ENCODE measurements at regions not wholly inside any gene's neighbourhood (a gene's known extent, or its start where the extent isn't known, plus 50 kb on each side); places are given as distances from the start of the nearest gene placed in this dataset.

DNA sequence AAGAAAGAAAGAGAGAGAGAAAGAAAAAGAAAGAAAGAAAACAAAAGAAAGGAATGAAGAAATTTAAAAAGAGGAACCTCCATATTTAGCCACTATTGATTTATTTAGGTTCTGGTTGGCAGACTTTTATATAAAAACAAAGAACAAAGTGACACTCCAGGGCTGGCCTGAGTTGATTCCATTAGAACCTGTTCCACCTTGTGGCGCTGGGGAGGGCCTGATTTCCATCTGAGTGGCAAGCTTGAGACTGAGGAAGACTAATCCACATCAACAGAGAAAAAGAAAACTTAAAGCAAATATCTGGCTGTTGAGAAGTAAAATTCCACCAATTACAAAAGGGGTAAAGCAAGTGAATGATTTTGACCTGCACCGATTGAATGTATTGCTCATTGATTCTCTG is 345.3 kb downstream of the EN1 start:
- no peak for TF ChIP-seq CTCF (IDR thresholded peaks at IDR 0.05)
- TF ChIP-seq CREB1 (CRISPR knock-in tag; IDR thresholded peaks at IDR 0.05): no peak
- TF ChIP-seq, protein P1, sequence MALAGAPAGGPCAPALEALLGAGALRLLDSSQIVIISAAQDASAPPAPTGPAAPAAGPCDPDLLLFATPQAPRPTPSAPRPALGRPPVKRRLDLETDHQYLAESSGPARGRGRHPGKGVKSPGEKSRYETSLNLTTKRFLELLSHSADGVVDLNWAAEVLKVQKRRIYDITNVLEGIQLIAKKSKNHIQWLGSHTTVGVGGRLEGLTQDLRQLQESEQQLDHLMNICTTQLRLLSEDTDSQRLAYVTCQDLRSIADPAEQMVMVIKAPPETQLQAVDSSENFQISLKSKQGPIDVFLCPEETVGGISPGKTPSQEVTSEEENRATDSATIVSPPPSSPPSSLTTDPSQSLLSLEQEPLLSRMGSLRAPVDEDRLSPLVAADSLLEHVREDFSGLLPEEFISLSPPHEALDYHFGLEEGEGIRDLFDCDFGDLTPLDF (CRISPR knock-in tag; IDR thresholded peaks at IDR 0.05): no peak
- TF ChIP-seq ZNF138 (CRISPR knock-in tag; conservative IDR thresholded peaks at IDR 0.05): no peak
- TF ChIP-seq, protein P2, sequence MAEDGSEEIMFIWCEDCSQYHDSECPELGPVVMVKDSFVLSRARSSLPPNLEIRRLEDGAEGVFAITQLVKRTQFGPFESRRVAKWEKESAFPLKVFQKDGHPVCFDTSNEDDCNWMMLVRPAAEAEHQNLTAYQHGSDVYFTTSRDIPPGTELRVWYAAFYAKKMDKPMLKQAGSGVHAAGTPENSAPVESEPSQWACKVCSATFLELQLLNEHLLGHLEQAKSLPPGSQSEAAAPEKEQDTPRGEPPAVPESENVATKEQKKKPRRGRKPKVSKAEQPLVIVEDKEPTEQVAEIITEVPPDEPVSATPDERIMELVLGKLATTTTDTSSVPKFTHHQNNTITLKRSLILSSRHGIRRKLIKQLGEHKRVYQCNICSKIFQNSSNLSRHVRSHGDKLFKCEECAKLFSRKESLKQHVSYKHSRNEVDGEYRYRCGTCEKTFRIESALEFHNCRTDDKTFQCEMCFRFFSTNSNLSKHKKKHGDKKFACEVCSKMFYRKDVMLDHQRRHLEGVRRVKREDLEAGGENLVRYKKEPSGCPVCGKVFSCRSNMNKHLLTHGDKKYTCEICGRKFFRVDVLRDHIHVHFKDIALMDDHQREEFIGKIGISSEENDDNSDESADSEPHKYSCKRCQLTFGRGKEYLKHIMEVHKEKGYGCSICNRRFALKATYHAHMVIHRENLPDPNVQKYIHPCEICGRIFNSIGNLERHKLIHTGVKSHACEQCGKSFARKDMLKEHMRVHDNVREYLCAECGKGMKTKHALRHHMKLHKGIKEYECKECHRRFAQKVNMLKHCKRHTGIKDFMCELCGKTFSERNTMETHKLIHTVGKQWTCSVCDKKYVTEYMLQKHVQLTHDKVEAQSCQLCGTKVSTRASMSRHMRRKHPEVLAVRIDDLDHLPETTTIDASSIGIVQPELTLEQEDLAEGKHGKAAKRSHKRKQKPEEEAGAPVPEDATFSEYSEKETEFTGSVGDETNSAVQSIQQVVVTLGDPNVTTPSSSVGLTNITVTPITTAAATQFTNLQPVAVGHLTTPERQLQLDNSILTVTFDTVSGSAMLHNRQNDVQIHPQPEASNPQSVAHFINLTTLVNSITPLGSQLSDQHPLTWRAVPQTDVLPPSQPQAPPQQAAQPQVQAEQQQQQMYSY (CRISPR knock-in tag; IDR thresholded peaks at IDR 0.05): no peak
- no peak for TF ChIP-seq USF1 (CRISPR knock-in tag; IDR thresholded peaks at IDR 0.05)
- TF ChIP-seq, protein P3, sequence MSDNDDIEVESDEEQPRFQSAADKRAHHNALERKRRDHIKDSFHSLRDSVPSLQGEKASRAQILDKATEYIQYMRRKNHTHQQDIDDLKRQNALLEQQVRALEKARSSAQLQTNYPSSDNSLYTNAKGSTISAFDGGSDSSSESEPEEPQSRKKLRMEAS (CRISPR knock-in tag; IDR thresholded peaks at IDR 0.05): no peak
- no peak for TF ChIP-seq ETV6 (CRISPR knock-in tag; IDR thresholded peaks at IDR 0.05)
- TF ChIP-seq USF2 (CRISPR knock-in tag; IDR thresholded peaks at IDR 0.05): no peak
- TF ChIP-seq NFYB (CRISPR knock-in tag; conservative IDR thresholded peaks at IDR 0.05; ENCODE audit: low read depth): no peak
- TF ChIP-seq, protein P4, sequence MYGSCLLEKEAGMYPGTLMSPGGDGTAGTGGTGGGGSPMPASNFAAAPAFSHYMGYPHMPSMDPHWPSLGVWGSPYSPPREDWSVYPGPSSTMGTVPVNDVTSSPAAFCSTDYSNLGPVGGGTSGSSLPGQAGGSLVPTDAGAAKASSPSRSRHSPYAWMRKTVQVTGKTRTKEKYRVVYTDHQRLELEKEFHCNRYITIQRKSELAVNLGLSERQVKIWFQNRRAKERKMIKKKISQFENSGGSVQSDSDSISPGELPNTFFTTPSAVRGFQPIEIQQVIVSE (CRISPR knock-in tag; IDR thresholded peaks at IDR 0.05; ENCODE audit: borderline replicate concordance): no peak

Data from WTC11 (cell line).